ENCODE measurements at regions not wholly inside any gene's neighbourhood (a gene's known extent, or its start where the extent isn't known, plus 50 kb on each side); places are given as distances from the start of the nearest gene placed in this dataset.
"Not testable (repeated sequence)": the region's sequence is repeated elsewhere in the genome, so short reads cannot be mapped to it uniquely, and the experiment has no call there.

- not testable (repeated sequence) for H3K9me3 ChIP-seq (ENCODE audit: control insufficient read depth, insufficient read depth, low read length); H4K20me1 ChIP-seq (ENCODE audit: control insufficient read depth, insufficient read depth, low read depth, low read length)
- H3K4me1 ChIP-seq (ENCODE audit: control insufficient read depth, low read length): peaks cover 14% of the 10 kb centered on the region
These were observed 125.9 kb downstream of the TMEM121 start for GRCh38 chr14:105652317-105652716.

GRCh38 chr14:105653921-105654320 is 127.5 kb downstream of the TMEM121 start:
- not testable (repeated sequence) for H3F3A ChIP-seq (ENCODE audit: control insufficient read depth, insufficient read depth); H3K9me3 ChIP-seq (ENCODE audit: control insufficient read depth, insufficient read depth, low read length)

More at GRCh38 chr14:105652317-105652716, 125.9 kb downstream of the TMEM121 start:
- not testable (repeated sequence) for H3K36me3 ChIP-seq (ENCODE audit: control insufficient read depth, low read length); H3K9me2 ChIP-seq (replicated peaks; ENCODE audit: control insufficient read depth, low read length); H3K79me2 ChIP-seq (ENCODE audit: control insufficient read depth, low read length); H3K27ac ChIP-seq (ENCODE audit: low read depth, low read length); H3K27me3 ChIP-seq (ENCODE audit: control insufficient read depth, low read length); H3K4me3 ChIP-seq (ENCODE audit: low read length); H3K4me2 ChIP-seq (ENCODE audit: low read length); H3F3A ChIP-seq (ENCODE audit: control insufficient read depth, insufficient read depth)

GRCh38 chr14:105659255-105659654 is 132.9 kb downstream of the TMEM121 start:
- H3K9me2 ChIP-seq (replicated peaks; ENCODE audit: control insufficient read depth, low read length); H3K36me3 ChIP-seq (ENCODE audit: control insufficient read depth, low read length); H3F3A ChIP-seq (ENCODE audit: control insufficient read depth, insufficient read depth); H3K4me3 ChIP-seq (ENCODE audit: low read length); H3K27ac ChIP-seq (ENCODE audit: low read depth, low read length); H3K79me2 ChIP-seq (ENCODE audit: control insufficient read depth, low read length); H3K9me3 ChIP-seq (ENCODE audit: control insufficient read depth, insufficient read depth, low read length); H3K4me2 ChIP-seq (ENCODE audit: low read length); H3K27me3 ChIP-seq (ENCODE audit: control insufficient read depth, low read length); H4K20me1 ChIP-seq (ENCODE audit: control insufficient read depth, insufficient read depth, low read depth, low read length); H3K4me1 ChIP-seq (ENCODE audit: control insufficient read depth, low read length): not testable (repeated sequence)

More at GRCh38 chr14:105653921-105654320, 127.5 kb downstream of the TMEM121 start:
- not testable (repeated sequence) for H3K4me3 ChIP-seq (ENCODE audit: low read length); H3K27ac ChIP-seq (ENCODE audit: low read depth, low read length); H3K4me1 ChIP-seq (ENCODE audit: control insufficient read depth, low read length); H3K79me2 ChIP-seq (ENCODE audit: control insufficient read depth, low read length); H4K20me1 ChIP-seq (ENCODE audit: control insufficient read depth, insufficient read depth, low read depth, low read length); H3K9me2 ChIP-seq (replicated peaks; ENCODE audit: control insufficient read depth, low read length); H3K27me3 ChIP-seq (ENCODE audit: control insufficient read depth, low read length); H3K36me3 ChIP-seq (ENCODE audit: control insufficient read depth, low read length); H3K4me2 ChIP-seq (ENCODE audit: low read length)

GRCh38 chr14:105659935-105660527 is 133.6 kb downstream of the TMEM121 start:
- no peaks in the 10 kb centered on the region for H3K79me2 ChIP-seq (ENCODE audit: control insufficient read depth, low read length)
- TF ChIP-seq EZH2phosphoT487 (IDR thresholded peaks at IDR 0.05; ENCODE audit: borderline replicate concordance, low read length): no peak
- TF ChIP-seq CTCF (IDR thresholded peaks at IDR 0.05; ENCODE audit: low read depth, low read length, poor library complexity, severe bottlenecking): no peak
- H3K4me1 ChIP-seq (ENCODE audit: control insufficient read depth, low read length): no peaks in the 10 kb centered on the region
- H3K27me3 ChIP-seq (ENCODE audit: control insufficient read depth, low read length): no peaks in the 10 kb centered on the region
- H3F3A ChIP-seq (ENCODE audit: control insufficient read depth, insufficient read depth): no peaks in the 10 kb centered on the region
- no peaks in the 10 kb centered on the region for H3K9me2 ChIP-seq (replicated peaks; ENCODE audit: control insufficient read depth, low read length)
- H3K4me2 ChIP-seq (ENCODE audit: low read length): no peak overlapping the region
- H4K20me1 ChIP-seq (ENCODE audit: control insufficient read depth, insufficient read depth, low read depth, low read length): no peaks in the 10 kb centered on the region
- H3K36me3 ChIP-seq (ENCODE audit: control insufficient read depth, low read length): no peaks in the 10 kb centered on the region
- H3K9me3 ChIP-seq (ENCODE audit: control insufficient read depth, insufficient read depth, low read length): no peaks in the 10 kb centered on the region
- H3K27ac ChIP-seq (ENCODE audit: low read depth, low read length): no peak overlapping the region
- no peak overlapping the region for H3K4me3 ChIP-seq (ENCODE audit: low read length)

GRCh38 chr14:105660816-105661531 is 134.6 kb downstream of the TMEM121 start:
- Histone ChIP-seq H3K79me2 (ENCODE audit: control insufficient read depth, low read length) (no peaks in the 10 kb centered on the region), H3K9me2 (replicated peaks; ENCODE audit: control insufficient read depth, low read length) (no peaks in the 10 kb centered on the region), H3F3A (ENCODE audit: control insufficient read depth, insufficient read depth) (no peaks in the 10 kb centered on the region), H3K27me3 (ENCODE audit: control insufficient read depth, low read length) (no peaks in the 10 kb centered on the region), H3K27ac (ENCODE audit: low read depth, low read length) (no peak overlapping the region), H3K9me3 (ENCODE audit: control insufficient read depth, insufficient read depth, low read length) (no peaks in the 10 kb centered on the region), H4K20me1 (ENCODE audit: control insufficient read depth, insufficient read depth, low read depth, low read length) (no peaks in the 10 kb centered on the region), H3K4me3 (ENCODE audit: low read length) (no peak overlapping the region), H3K4me2 (ENCODE audit: low read length) (no peak overlapping the region), H3K36me3 (ENCODE audit: control insufficient read depth, low read length) (no peaks in the 10 kb centered on the region), H3K4me1 (ENCODE audit: control insufficient read depth, low read length) (no peaks in the 10 kb centered on the region)
- TF ChIP-seq EZH2phosphoT487 (IDR thresholded peaks at IDR 0.05; ENCODE audit: borderline replicate concordance, low read length): no peak

- not testable (repeated sequence) for H3K4me3 ChIP-seq (ENCODE audit: low read length); H3K27ac ChIP-seq (ENCODE audit: low read depth, low read length); H3F3A ChIP-seq (ENCODE audit: control insufficient read depth, insufficient read depth); H4K20me1 ChIP-seq (ENCODE audit: control insufficient read depth, insufficient read depth, low read depth, low read length); H3K9me3 ChIP-seq (ENCODE audit: control insufficient read depth, insufficient read depth, low read length); H3K4me1 ChIP-seq (ENCODE audit: control insufficient read depth, low read length); H3K36me3 ChIP-seq (ENCODE audit: control insufficient read depth, low read length); H3K79me2 ChIP-seq (ENCODE audit: control insufficient read depth, low read length); H3K4me2 ChIP-seq (ENCODE audit: low read length); H3K27me3 ChIP-seq (ENCODE audit: control insufficient read depth, low read length); H3K9me2 ChIP-seq (replicated peaks; ENCODE audit: control insufficient read depth, low read length)
These were observed 135.7 kb downstream of the TMEM121 start for GRCh38 chr14:105662043-105662442.

GRCh38 chr14:105662592-105662991 is 136.2 kb downstream of the TMEM121 start:
- H3K4me3 ChIP-seq (ENCODE audit: low read length); H3K27me3 ChIP-seq (ENCODE audit: control insufficient read depth, low read length); H3K9me3 ChIP-seq (ENCODE audit: control insufficient read depth, insufficient read depth, low read length); H3K79me2 ChIP-seq (ENCODE audit: control insufficient read depth, low read length); H3K9me2 ChIP-seq (replicated peaks; ENCODE audit: control insufficient read depth, low read length); H3F3A ChIP-seq (ENCODE audit: control insufficient read depth, insufficient read depth); H3K36me3 ChIP-seq (ENCODE audit: control insufficient read depth, low read length); H3K4me2 ChIP-seq (ENCODE audit: low read length); H3K27ac ChIP-seq (ENCODE audit: low read depth, low read length); H3K4me1 ChIP-seq (ENCODE audit: control insufficient read depth, low read length); H4K20me1 ChIP-seq (ENCODE audit: control insufficient read depth, insufficient read depth, low read depth, low read length): not testable (repeated sequence)

All from DOHH2 (cell line).